ENCODE measurements at regions not wholly inside any gene's neighbourhood (a gene's known extent, or its start where the extent isn't known, plus 50 kb on each side); places are given as distances from the start of the nearest gene placed in this dataset.

- TF ChIP-seq EP300 (conservative IDR thresholded peaks at IDR 0.05; ENCODE audit: poor library complexity, severe bottlenecking) (no peak), TAF1 (IDR thresholded peaks at IDR 0.05; ENCODE audit: low read depth) (no peak), POLR2AphosphoS5 (IDR thresholded peaks at IDR 0.05) (no peak)
Measured at GRCh38 chr13:111566567-111566966, 246.1 kb downstream of the TEX29 start (continued).

GRCh38 chr13:111567637-111568036 is 247.2 kb downstream of the TEX29 start:
- no peaks in the 10 kb centered on the region for H4K20me1 ChIP-seq (ENCODE audit: insufficient read depth)
- H3K9me2 ChIP-seq (ENCODE audit: insufficient read depth, low read length) = no peaks in the 10 kb centered on the region
- no peaks in the 10 kb centered on the region for H3F3A ChIP-seq (ENCODE audit: insufficient read depth, low read length, poor library complexity, severe bottlenecking)
- TF ChIP-seq SMC3 (conservative IDR thresholded peaks at IDR 0.05; ENCODE audit: poor library complexity) (no peak), EZH2 (IDR thresholded peaks at IDR 0.05; ENCODE audit: borderline replicate concordance, insufficient read depth, low read length, poor library complexity, severe bottlenecking) (no peak), POLR2AphosphoS5 (IDR thresholded peaks at IDR 0.05) (no peak), CTCF (IDR thresholded peaks at IDR 0.05; ENCODE audit: poor library complexity, severe bottlenecking) (no peak), EP300 (conservative IDR thresholded peaks at IDR 0.05; ENCODE audit: poor library complexity, severe bottlenecking) (no peak)
- no peaks in the 10 kb centered on the region for H3K27me3 ChIP-seq (ENCODE audit: insufficient read depth, low read depth, low read length)
- no peaks in the 10 kb centered on the region for H3K79me2 ChIP-seq (replicated peaks; ENCODE audit: insufficient read depth, low read length)
- H3K27ac ChIP-seq (ENCODE audit: low read length) = no peak overlapping the region
- H2AFZ ChIP-seq (ENCODE audit: low read depth, low read length) = no peak overlapping the region
- H3K36me3 ChIP-seq (ENCODE audit: insufficient read depth, low read length) = no peaks in the 10 kb centered on the region
- H3K4me3 ChIP-seq (ENCODE audit: low read length) = no peak overlapping the region
- no peaks in the 10 kb centered on the region for H3K9me3 ChIP-seq (ENCODE audit: low read length)
- no peak overlapping the region for H3K4me2 ChIP-seq (ENCODE audit: low read length)
- H3K9ac ChIP-seq (ENCODE audit: low read length) = no peak overlapping the region

GRCh38 chr13:111568290-111568689 is 247.8 kb downstream of the TEX29 start:
- Histone ChIP-seq H3K9me3 (ENCODE audit: low read length) (no peaks in the 10 kb centered on the region), H3F3A (ENCODE audit: insufficient read depth, low read length, poor library complexity, severe bottlenecking) (no peaks in the 10 kb centered on the region), H3K9ac (ENCODE audit: low read length) (no peak overlapping the region), H3K36me3 (ENCODE audit: insufficient read depth, low read length) (no peaks in the 10 kb centered on the region), H3K27me3 (ENCODE audit: insufficient read depth, low read depth, low read length) (no peaks in the 10 kb centered on the region), H2AFZ (ENCODE audit: low read depth, low read length) (no peak overlapping the region), H3K27ac (ENCODE audit: low read length) (no peak overlapping the region), H4K20me1 (ENCODE audit: insufficient read depth) (no peaks in the 10 kb centered on the region), H3K4me2 (ENCODE audit: low read length) (no peak overlapping the region), H3K79me2 (replicated peaks; ENCODE audit: insufficient read depth, low read length) (no peaks in the 10 kb centered on the region), H3K9me2 (ENCODE audit: insufficient read depth, low read length) (no peaks in the 10 kb centered on the region), H3K4me3 (ENCODE audit: low read length) (no peak overlapping the region)
- no peak for TF ChIP-seq REST (IDR thresholded peaks at IDR 0.05; ENCODE audit: borderline replicate concordance)
- TF ChIP-seq MXI1 (conservative IDR thresholded peaks at IDR 0.05; ENCODE audit: poor library complexity, severe bottlenecking) = no peak
- TF ChIP-seq SMC3 (conservative IDR thresholded peaks at IDR 0.05; ENCODE audit: poor library complexity) = no peak
- TF ChIP-seq EP300 (conservative IDR thresholded peaks at IDR 0.05; ENCODE audit: poor library complexity, severe bottlenecking) = no peak
- TF ChIP-seq TAF1 (IDR thresholded peaks at IDR 0.05; ENCODE audit: low read depth) = no peak
- TF ChIP-seq CTCF (IDR thresholded peaks at IDR 0.05; ENCODE audit: poor library complexity, severe bottlenecking) = no peak
- TF ChIP-seq RAD21 (conservative IDR thresholded peaks at IDR 0.05) = no peak
- TF ChIP-seq EZH2 (IDR thresholded peaks at IDR 0.05; ENCODE audit: borderline replicate concordance, insufficient read depth, low read length, poor library complexity, severe bottlenecking) = no peak
- no peak for TF ChIP-seq POLR2AphosphoS5 (IDR thresholded peaks at IDR 0.05)
